Ovary (tissue), 3 donors: ENCODE measurements at regions not wholly inside any gene's neighbourhood (a gene's known extent, or its start where the extent isn't known, plus 50 kb on each side); places are given as distances from the start of the nearest gene placed in this dataset.

Experiments
- CTCF ChIP-seq, 3 donors: fragments of 450-650 bp in 2 of 3; fragments of 200-600 bp in 1 of 3; IDR thresholded peaks; one replicate each; pipeline versions ENCODE4 v1.5.1 to v1.8.0; 2016 to 2022; ENCODE audit warnings: antibody characterized with exemption in 3 of 3, mild to moderate bottlenecking in 1 of 3
- POLR2A ChIP-seq: fragments of 450-650 bp; IDR thresholded peaks from one replicate; pipeline ENCODE4 v1.6.1; 2017; ENCODE audit warnings: antibody characterized with exemption, mild to moderate bottlenecking, moderate library complexity
- donor health status: DM: no; HTN: no; CAD: no.

- no peak for TF ChIP-seq CTCF (IDR thresholded peaks at IDR 0.05)
- no peak for TF ChIP-seq POLR2A
Measured at GRCh38 chr6:105807905-105808304, 278.2 kb upstream of the PRDM1 start.
